ENCODE measurements at regions not wholly inside any gene's neighbourhood (a gene's known extent, or its start where the extent isn't known, plus 50 kb on each side); places are given as distances from the start of the nearest gene placed in this dataset.

GRCh38 chr1:221925947-221926346 lies 184.1 kb upstream of the DUSP10 start:
- TF ChIP-seq ASH2L (IDR thresholded peaks at IDR 0.05; ENCODE audit: low read length) (no peak), TAF1 (IDR thresholded peaks at IDR 0.05; ENCODE audit: low read depth, low read length) (no peak), TEAD4 (IDR thresholded peaks at IDR 0.05; ENCODE audit: low read depth, low read length) (no peak), CTCF (IDR thresholded peaks at IDR 0.05; ENCODE audit: control extremely low read depth in 1 of 3, insufficient read depth in 1 of 3, low read depth in 1 of 3, low read length in 3 of 3) (no peak), SP2 (IDR thresholded peaks at IDR 0.05; ENCODE audit: low read length) (no peak), EP300 (IDR thresholded peaks at IDR 0.05; ENCODE audit: borderline replicate concordance in 1 of 2, low read depth in 2 of 2, low read length in 2 of 2) (no peak), BCL11A (IDR thresholded peaks at IDR 0.05; ENCODE audit: low read depth in 2 of 2, low read length in 2 of 2) (no peak), RAD21 (IDR thresholded peaks at IDR 0.05 in 1 of 2, conservative IDR thresholded peaks at IDR 0.05 in 1 of 2; ENCODE audit: low read depth in 2 of 2, low read length in 2 of 2) (no peak), KDM5A (IDR thresholded peaks at IDR 0.05; ENCODE audit: low read length) (no peak), EZH2 (IDR thresholded peaks at IDR 0.05; ENCODE audit: low read depth, low read length, severe bottlenecking) (no peak), POLR2A (IDR thresholded peaks at IDR 0.05; ENCODE audit: control extremely low read depth in 1 of 2, low read depth in 2 of 2, low read length in 2 of 2) (no peak), USF2 (IDR thresholded peaks at IDR 0.05; ENCODE audit: low read length) (no peak)

Data from H1 (cell line).